Skeletal muscle tissue (tissue), 3 donors: ENCODE measurements at regions not wholly inside any gene's neighbourhood (a gene's known extent, or its start where the extent isn't known, plus 50 kb on each side); places are given as distances from the start of the nearest gene placed in this dataset.

Source experiments
- H3K27ac ChIP-seq: one replicate; pipeline ENCODE4 v1.7.0; 2013; ENCODE audit warnings: mild to moderate bottlenecking, low read depth, low read length, inconsistent platforms
- H3K27me3 ChIP-seq, 3 donors: one replicate each; pipeline ENCODE4 v1.7.0; 2013; ENCODE audit warnings: low read length in 3 of 3; ENCODE audit not compliant: control insufficient read depth in 3 of 3, insufficient read depth in 3 of 3
- H3K36me3 ChIP-seq, 3 donors: one replicate each; pipeline ENCODE4 v1.7.0; 2013; ENCODE audit warnings: low read length in 3 of 3; ENCODE audit not compliant: control insufficient read depth in 3 of 3, insufficient read depth in 3 of 3
- H3K4me1 ChIP-seq, 3 donors: one replicate each; pipeline ENCODE4 v1.7.0; 2013; ENCODE audit warnings: low read length in 3 of 3, mild to moderate bottlenecking in 3 of 3; ENCODE audit not compliant: control insufficient read depth in 3 of 3, insufficient read depth in 3 of 3
- H3K4me3 ChIP-seq, 3 donors: one replicate each; pipeline ENCODE4 v1.7.0; 2013; ENCODE audit warnings: low read length in 3 of 3
- H3K9ac ChIP-seq, 3 donors: one replicate each; pipeline ENCODE4 v1.7.0; 2013; ENCODE audit warnings: low read length in 3 of 3, mild to moderate bottlenecking in 3 of 3, moderate library complexity in 2 of 3, low read depth in 1 of 3
- H3K9me3 ChIP-seq, 3 donors: one replicate each; pipeline ENCODE4 v1.7.0; 2013; ENCODE audit warnings: low read length in 3 of 3; ENCODE audit not compliant: control insufficient read depth in 3 of 3
- donor health status: Osteomylitis.

DNA sequence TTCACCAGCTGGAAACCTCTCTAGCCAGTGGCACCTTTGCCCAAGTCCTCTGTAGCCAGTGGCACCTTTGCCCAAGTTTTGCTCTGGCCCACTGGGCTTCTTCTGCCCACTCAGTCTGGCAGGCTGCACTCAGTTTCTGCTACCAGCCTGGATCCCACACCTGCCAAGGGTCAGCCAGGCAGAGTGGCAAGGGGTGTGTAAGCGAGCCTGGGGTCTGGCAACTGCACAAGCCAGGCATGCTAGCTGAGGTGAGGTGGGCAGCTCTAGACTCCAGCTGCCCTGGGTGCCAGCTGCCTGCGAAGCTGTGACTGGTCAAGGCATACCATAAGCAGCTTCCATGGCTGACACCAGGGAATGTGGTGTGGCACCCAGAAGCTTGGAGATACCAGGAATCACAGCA, 233.1 kb upstream of the DKK2 start:
- H3K9ac ChIP-seq = no peak overlapping the region
- H3K9me3 ChIP-seq = no peaks in the 10 kb centered on the region
- no peak overlapping the region for H3K4me3 ChIP-seq
- H3K27me3 ChIP-seq = no peaks in the 10 kb centered on the region
- no peaks in the 10 kb centered on the region for H3K36me3 ChIP-seq
- no peak overlapping the region for H3K27ac ChIP-seq
- no peaks in the 10 kb centered on the region for H3K4me1 ChIP-seq

DNA sequence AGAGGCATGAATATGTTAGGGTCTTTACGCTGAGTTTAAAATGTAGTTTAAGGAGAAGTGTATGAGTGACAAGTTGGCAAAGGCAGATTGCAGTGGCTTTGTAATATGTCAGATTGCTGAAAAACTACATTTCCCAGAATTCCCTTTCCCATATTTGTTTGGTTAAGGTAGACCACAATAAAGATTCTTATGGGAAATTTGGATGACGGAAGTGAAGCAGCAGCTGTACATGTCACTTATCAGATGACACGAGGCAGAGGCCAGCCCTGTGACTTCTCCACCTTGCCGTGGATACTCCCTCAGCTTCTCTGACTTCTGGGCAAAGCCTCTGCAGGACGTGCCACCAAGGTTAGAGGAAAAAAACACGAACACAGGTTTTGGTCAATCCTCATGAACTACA, 229.7 kb upstream of the DKK2 start:
- no peak overlapping the region for H3K27ac ChIP-seq
- no peaks in the 10 kb centered on the region for H3K27me3 ChIP-seq
- H3K4me1 ChIP-seq = no peaks in the 10 kb centered on the region
- H3K9ac ChIP-seq = no peak overlapping the region
- no peaks in the 10 kb centered on the region for H3K36me3 ChIP-seq
- no peaks in the 10 kb centered on the region for H3K9me3 ChIP-seq
- H3K4me3 ChIP-seq = no peak overlapping the region

DNA sequence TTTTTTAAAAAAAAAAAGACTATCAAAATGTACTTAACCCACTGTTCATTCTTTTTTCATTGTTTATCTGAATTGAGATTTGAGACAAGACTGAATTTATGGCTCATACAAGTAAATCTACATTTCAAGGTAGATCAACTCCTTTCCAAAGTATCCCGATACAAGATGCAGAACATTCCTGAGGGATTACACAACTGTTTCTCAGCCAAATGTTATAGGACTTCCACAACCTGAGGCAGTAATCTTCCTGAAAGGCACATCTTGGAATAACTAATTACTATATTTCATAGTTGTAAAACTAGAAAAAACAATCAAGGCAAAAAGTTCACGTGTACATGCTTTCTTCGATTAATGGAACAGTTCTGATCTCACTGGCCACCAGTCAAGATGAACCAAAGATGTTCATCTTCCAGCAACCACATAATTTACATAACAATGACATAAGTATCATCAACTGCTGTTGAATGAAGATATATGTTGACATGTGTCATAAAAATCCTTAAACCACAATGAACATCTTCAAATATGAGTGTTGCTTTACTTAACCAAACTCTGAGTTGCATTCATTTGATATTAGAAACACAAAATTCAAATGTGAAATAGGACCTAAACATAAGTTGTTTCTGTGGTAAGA, 225.2 kb upstream of the DKK2 start:
- Histone ChIP-seq H3K9ac (no peak overlapping the region), H3K27me3 (no peaks in the 10 kb centered on the region), H3K36me3 (no peaks in the 10 kb centered on the region), H3K4me3 (no peak overlapping the region), H3K4me1 (no peaks in the 10 kb centered on the region), H3K9me3 (no peaks in the 10 kb centered on the region), H3K27ac (no peak overlapping the region)

DNA sequence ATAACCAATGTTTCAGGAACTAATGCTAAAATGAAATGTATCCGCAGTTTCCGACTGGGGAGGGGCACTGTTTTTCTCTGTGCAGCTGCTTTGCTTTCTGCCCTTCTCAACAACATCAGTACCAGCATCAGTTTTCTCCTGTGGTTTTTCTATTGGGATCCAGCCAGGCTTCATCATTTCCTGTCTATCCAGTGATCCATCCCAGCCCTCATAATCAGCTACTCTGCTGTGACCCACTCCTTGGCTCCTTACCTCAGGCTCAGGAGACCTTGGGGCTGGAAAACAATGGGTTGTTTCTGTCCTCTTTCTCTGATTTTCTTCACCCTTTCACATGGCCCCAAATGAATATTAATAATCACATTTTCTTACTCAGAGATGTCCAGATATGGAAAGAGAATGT, 222.2 kb upstream of the DKK2 start:
- Histone ChIP-seq H3K4me3 (no peak overlapping the region), H3K36me3 (no peaks in the 10 kb centered on the region), H3K9ac (no peak overlapping the region), H3K27me3 (no peaks in the 10 kb centered on the region), H3K4me1 (peaks cover 0 to under 1% (median 0%) of the 10 kb centered on the region in 3 donors), H3K27ac (no peak overlapping the region), H3K9me3 (no peaks in the 10 kb centered on the region)

DNA sequence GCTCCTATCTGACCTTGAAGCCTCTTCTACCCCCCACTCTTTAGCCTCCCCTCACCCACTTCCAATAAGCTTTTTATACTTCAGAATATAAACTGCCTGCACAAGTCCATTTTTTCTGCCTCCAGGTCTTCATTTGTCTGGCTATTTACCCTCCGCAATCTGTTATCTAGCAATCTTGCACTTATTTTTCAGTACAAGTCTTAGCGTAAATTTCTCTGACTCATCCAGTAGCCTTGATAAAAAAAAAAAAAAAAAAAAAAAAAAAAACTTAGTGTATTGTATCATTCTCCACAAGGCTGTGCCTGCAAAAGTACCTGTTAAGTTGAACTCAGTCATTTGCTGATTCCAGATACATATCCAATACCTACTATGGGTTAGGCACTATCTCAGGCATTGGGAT, 219.5 kb upstream of the DKK2 start:
- Histone ChIP-seq H3K9me3 (no peaks in the 10 kb centered on the region), H3K27ac (no peak overlapping the region), H3K4me1 (peaks cover 0 to 4% (median 0%) of the 10 kb centered on the region in 3 donors), H3K4me3 (no peak overlapping the region), H3K9ac (no peak overlapping the region), H3K36me3 (no peaks in the 10 kb centered on the region), H3K27me3 (no peaks in the 10 kb centered on the region)

DNA sequence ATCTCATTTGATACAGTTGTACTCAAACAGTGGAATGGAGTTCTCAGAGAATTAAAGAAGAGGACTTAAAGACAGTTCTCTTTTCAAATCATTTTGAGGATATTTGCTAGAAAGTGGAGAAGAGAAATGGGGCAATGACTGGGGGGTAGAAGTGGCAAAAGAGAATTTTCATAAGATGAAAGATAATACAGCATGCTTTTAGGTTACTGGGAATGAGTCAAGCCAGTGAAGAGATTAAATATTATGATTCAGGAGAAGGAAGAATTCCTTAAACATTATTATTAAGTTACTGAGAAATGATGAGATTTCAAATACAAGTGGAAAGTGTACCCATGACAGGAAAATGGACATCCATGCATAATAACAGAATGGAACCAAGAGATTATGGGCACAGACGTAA, 219.0 kb upstream of the DKK2 start:
- no peaks in the 10 kb centered on the region for H3K27me3 ChIP-seq
- no peak overlapping the region for H3K9ac ChIP-seq
- H3K9me3 ChIP-seq = no peaks in the 10 kb centered on the region
- no peak overlapping the region for H3K27ac ChIP-seq
- peaks cover 0 to 4% (median 0%) of the 10 kb centered on the region in 3 donors for H3K4me1 ChIP-seq
- H3K36me3 ChIP-seq = no peaks in the 10 kb centered on the region
- no peak overlapping the region for H3K4me3 ChIP-seq

DNA sequence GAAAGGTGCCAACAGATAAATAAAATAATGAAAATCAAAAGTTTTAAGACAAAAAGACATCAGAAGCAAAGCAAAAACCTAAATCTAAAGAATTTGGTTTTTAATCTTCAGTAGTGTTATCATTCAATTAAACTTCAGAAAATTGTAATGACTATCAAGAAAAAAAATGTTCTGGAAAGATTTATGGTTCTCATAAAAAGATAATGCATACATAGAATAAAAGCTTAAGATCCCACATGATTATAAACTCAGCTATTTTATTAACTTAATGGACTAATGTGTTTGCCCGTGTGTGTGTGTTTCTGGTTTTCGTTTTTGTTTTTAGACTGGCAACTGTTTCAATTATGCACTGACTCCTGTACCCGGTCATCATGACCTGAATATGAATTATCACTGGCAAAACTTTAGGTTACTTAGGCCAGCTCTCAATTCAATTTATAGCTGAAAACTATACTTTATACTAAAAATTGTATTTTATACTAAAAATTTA, 217.5 kb upstream of the DKK2 start:
- no peak overlapping the region for H3K9ac ChIP-seq
- no peak overlapping the region for H3K4me3 ChIP-seq
- peak overlapping the region; percentile 52 for H3K27ac ChIP-seq
- peaks cover 0 to 4% (median 0%) of the 10 kb centered on the region in 3 donors for H3K4me1 ChIP-seq
- no peaks in the 10 kb centered on the region for H3K36me3 ChIP-seq
- H3K9me3 ChIP-seq = no peaks in the 10 kb centered on the region
- no peaks in the 10 kb centered on the region for H3K27me3 ChIP-seq

DNA sequence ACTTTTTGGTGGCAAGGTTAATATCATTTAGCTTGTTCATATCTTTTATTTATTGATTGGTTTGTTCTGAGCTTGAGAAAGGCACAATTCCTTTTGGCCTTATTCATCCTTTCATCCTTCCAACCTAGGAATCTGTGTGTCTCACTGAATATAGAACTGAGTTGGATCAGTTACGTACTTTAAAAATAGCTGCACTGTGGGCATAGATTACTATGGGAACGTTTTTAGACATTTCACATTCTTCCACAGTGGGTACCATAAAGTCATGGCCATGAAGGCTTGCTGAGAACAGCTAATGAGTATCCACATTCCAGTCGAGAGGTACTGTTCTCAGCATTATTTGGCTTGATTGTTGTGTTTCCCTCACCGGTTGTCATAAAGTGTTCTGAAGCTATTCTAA, 217.0 kb upstream of the DKK2 start:
- Histone ChIP-seq H3K27ac (peak overlapping the region; percentile 52), H3K4me1 (peaks cover 0 to 4% (median 0%) of the 10 kb centered on the region in 3 donors), H3K4me3 (no peak overlapping the region), H3K9ac (no peak overlapping the region), H3K27me3 (no peaks in the 10 kb centered on the region), H3K9me3 (no peaks in the 10 kb centered on the region), H3K36me3 (no peaks in the 10 kb centered on the region)

DNA sequence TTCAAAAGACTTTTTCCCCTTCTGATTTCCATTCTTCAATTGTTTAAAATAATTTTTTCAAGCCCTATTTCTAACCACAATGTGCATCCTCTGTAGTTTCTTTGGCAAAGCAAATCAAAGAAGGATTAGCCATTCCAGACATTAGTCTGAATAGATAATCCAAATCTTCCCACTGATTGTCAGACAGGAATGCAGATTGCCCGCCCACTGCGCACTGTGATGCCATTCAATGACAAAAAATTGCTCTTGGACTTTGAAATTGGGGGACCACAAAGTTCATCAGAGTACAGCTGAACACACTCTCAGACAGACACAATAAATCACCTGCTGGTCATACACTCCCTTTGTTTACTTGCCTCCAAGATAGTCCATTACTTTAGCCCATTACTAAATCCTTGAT, 216.5 kb upstream of the DKK2 start:
- H3K27ac ChIP-seq = peak overlapping the region; percentile 52

DNA sequence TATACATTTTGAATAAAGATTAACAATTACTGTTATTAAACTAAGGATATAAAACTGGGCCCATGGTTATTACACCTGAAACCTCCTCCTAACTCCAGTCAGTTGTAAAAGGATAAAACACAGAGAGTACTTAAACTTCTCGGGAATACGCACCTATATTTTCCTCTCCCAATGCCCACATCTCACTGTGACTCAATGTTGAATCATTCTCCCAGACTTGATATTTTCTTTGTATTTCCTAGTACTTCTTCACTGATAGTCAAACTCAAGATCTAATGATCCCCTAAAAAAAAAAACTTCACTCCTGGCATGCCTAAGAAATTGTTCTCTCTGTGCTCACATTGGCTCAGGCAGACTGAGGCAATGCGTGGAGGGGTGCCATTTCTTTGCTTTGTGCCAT, 212.5 kb upstream of the DKK2 start:
- Histone ChIP-seq H3K27ac (no peak overlapping the region), H3K27me3 (no peaks in the 10 kb centered on the region)

More for the DNA sequence above, 216.5 kb upstream of the DKK2 start:
- H3K9me3 ChIP-seq = no peaks in the 10 kb centered on the region
- no peaks in the 10 kb centered on the region for H3K27me3 ChIP-seq
- no peak overlapping the region for H3K9ac ChIP-seq
- H3K4me1 ChIP-seq = peaks cover 0 to 4% (median 3%) of the 10 kb centered on the region in 3 donors
- no peak overlapping the region for H3K4me3 ChIP-seq
- H3K36me3 ChIP-seq = no peaks in the 10 kb centered on the region

More for the DNA sequence above, 212.5 kb upstream of the DKK2 start:
- Histone ChIP-seq H3K4me3 (no peak overlapping the region), H3K9me3 (no peaks in the 10 kb centered on the region), H3K4me1 (peaks cover 0 to 7% (median 4%) of the 10 kb centered on the region in 3 donors), H3K9ac (no peak overlapping the region), H3K36me3 (no peaks in the 10 kb centered on the region)
